Panc1 (cell line): ENCODE measurements at regions not wholly inside any gene's neighbourhood (a gene's known extent, or its start where the extent isn't known, plus 50 kb on each side); places are given as distances from the start of the nearest gene placed in this dataset.

Experiments used
- ATAC-seq: fragments of 200-7000 bp; cut with Tn5 transposase; 2 replicates; pipeline ENCODE4 v1.9.1; 2020; ENCODE audit warnings: mild to moderate bottlenecking, moderate library complexity
- BruUV-seq: library from RNA; stranded (reverse); fragments of 400-500 nt; replicated peaks from 2 replicates; lab custom pipeline; 2021; lab: Mats Ljungman, UMichigan
- CTCF ChIA-PET: fragments of 300-600 bp; sonication (Branson Sonifier 250); formaldehyde crosslinking; loops from one replicate; lab custom pipeline; 2022; ENCODE audit warnings: antibody characterized with exemption; lab: Charles Lee
- POLR2A ChIA-PET: fragments of 300-600 bp; sonication (Branson Sonifier 250); formaldehyde crosslinking; loops from one replicate; lab custom pipeline; 2022; ENCODE audit warnings: antibody characterized with exemption; lab: Charles Lee
- DNase-seq: peaks from one replicate; pipeline ENCODE4 v3.0.0-alpha.2; 2010; ENCODE audit warnings: low read depth, low spot score
- H3K27ac ChIP-seq: 2 replicates; pipeline ENCODE4 v1.5.1; 2011; ENCODE audit warnings: mild to moderate bottlenecking, low read length, inconsistent platforms
- H3K27me3 ChIP-seq: fragments of 200-500 bp; sonication (Bioruptor generic); 2 replicates; pipeline ENCODE4 v1.6.0; 2014; ENCODE audit warnings: low read length, inconsistent platforms; ENCODE audit not compliant: control insufficient read depth, insufficient read depth
- H3K36me3 ChIP-seq: fragments of 200-500 bp; sonication (Bioruptor generic); 2 replicates; pipeline ENCODE4 v1.5.1; 2014; ENCODE audit warnings: inconsistent platforms, mild to moderate bottlenecking, low read length, moderate library complexity; ENCODE audit not compliant: control insufficient read depth, insufficient read depth
- H3K4me1 ChIP-seq: 2 replicates; pipeline ENCODE4 v1.5.1; 2011; ENCODE audit warnings: inconsistent platforms, mild to moderate bottlenecking, low read length, moderate library complexity; ENCODE audit not compliant: control insufficient read depth, insufficient read depth
- H3K4me3 ChIP-seq, 2 experiments: 2 replicates each; pipeline ENCODE4 v1.5.1; 2011 to 2012; ENCODE audit warnings: low read depth in 2 of 2, low read length in 2 of 2, mild to moderate bottlenecking in 2 of 2, inconsistent platforms in 1 of 2, moderate library complexity in 1 of 2
- H3K9me3 ChIP-seq: fragments of 200-500 bp; sonication (Bioruptor generic); 2 replicates; pipeline ENCODE4 v1.5.1; 2014; ENCODE audit warnings: low read depth, mild to moderate bottlenecking, inconsistent platforms, low read length, moderate library complexity; ENCODE audit not compliant: control insufficient read depth, insufficient read depth
- CTCF ChIP-seq: fragments of 450-650 bp; IDR thresholded peaks from 2 replicates; pipeline ENCODE4 v1.5.1; 2017; ENCODE audit warnings: mild to moderate bottlenecking
- POLR2AphosphoS5 ChIP-seq: IDR thresholded peaks from 2 replicates; pipeline ENCODE4 v1.6.1; 2012; ENCODE audit warnings: mild to moderate bottlenecking, low read depth, low read length, moderate library complexity
- SIN3A ChIP-seq: IDR thresholded peaks from 2 replicates; pipeline ENCODE4 v1.6.1; 2012; ENCODE audit warnings: low read depth, mild to moderate bottlenecking, low read length, moderate library complexity, borderline replicate concordance; ENCODE audit not compliant: insufficient read depth
- TCF7L2 ChIP-seq: IDR thresholded peaks from 2 replicates; pipeline ENCODE4 v1.6.1; 2011; ENCODE audit warnings: mild to moderate bottlenecking, low read depth, low read length, inconsistent platforms
- in situ Hi-C: cut with HindIII; loops from 2 replicates; pipeline ENCODE4 v1.10.0; 2016; ENCODE audit warnings: low sequenced_read_pairs, low pct_unique_long_range_greater_than_20kb
- intact Hi-C: fragments of 100-400 bp; cut with micrococcal nuclease; formaldehyde crosslinking; loops from one replicate; pipeline ENCODE4 v1.10.0; 2022; ENCODE audit not compliant: unreplicated experiment
- TF ChIP-seq, protein P1 (sequence below), 2 experiments: IDR thresholded peaks; 2 replicates each; pipeline ENCODE4 v1.6.1; 2011 to 2012; ENCODE audit warnings: low read depth in 2 of 2, control low read depth in 1 of 2, low read length in 1 of 2, mild to moderate bottlenecking in 1 of 2, moderate library complexity in 1 of 2; ENCODE audit not compliant: insufficient read depth in 1 of 2

DNA sequence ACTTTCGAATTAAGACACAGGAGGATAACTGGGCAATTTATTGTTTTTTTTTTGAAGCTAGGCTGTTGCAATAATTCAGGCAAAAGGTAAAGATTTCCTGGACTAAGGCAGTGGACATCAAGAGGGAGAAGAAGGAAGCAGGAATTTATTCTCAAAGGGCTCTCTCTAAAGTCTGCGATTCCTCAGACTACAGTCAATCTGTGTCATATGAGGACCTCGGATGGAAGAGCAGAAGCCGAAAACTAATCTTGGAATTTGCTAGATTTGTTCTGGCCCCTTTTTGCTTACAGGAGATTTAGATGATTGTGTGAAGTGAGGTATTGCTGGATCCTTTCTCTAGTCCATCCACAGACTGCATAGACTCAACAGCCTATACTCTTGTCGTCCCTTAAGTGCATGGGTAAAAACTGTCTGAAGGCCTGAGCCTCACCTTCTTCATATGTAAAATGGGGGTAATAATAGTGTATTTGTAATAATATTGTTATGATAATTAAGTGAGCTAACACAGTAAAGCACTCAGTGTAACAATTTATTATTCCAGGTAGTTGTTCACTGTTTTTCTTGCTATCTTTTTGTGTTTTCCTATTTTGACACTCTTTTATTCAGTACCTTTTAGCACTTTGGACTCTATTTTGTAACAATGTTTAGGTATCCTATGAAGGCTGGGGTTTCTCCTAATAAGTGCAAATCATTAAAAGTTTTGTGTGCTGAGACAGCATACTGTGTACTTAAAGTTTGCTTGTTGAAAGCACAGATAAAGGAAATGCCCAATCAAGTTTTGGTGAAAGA is 54.2 kb upstream of the NT5C1B start:
- H3K4me3 ChIP-seq: no peak overlapping the region
- no peaks in the 10 kb centered on the region for H3K4me1 ChIP-seq
- BruUV-seq: no TSS peak
- TF ChIP-seq, protein P1, sequence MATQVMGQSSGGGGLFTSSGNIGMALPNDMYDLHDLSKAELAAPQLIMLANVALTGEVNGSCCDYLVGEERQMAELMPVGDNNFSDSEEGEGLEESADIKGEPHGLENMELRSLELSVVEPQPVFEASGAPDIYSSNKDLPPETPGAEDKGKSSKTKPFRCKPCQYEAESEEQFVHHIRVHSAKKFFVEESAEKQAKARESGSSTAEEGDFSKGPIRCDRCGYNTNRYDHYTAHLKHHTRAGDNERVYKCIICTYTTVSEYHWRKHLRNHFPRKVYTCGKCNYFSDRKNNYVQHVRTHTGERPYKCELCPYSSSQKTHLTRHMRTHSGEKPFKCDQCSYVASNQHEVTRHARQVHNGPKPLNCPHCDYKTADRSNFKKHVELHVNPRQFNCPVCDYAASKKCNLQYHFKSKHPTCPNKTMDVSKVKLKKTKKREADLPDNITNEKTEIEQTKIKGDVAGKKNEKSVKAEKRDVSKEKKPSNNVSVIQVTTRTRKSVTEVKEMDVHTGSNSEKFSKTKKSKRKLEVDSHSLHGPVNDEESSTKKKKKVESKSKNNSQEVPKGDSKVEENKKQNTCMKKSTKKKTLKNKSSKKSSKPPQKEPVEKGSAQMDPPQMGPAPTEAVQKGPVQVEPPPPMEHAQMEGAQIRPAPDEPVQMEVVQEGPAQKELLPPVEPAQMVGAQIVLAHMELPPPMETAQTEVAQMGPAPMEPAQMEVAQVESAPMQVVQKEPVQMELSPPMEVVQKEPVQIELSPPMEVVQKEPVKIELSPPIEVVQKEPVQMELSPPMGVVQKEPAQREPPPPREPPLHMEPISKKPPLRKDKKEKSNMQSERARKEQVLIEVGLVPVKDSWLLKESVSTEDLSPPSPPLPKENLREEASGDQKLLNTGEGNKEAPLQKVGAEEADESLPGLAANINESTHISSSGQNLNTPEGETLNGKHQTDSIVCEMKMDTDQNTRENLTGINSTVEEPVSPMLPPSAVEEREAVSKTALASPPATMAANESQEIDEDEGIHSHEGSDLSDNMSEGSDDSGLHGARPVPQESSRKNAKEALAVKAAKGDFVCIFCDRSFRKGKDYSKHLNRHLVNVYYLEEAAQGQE (IDR thresholded peaks at IDR 0.05; ENCODE audit: insufficient read depth in 1 of 2, low read depth in 2 of 2, low read length in 1 of 2): no peak
- no peak for TF ChIP-seq CTCF
- no peak for TF ChIP-seq SIN3A
- TF ChIP-seq TCF7L2: no peak
- no peak for TF ChIP-seq POLR2AphosphoS5
- intact Hi-C loops: no loop called here
- CTCF ChIA-PET: no interaction called here
- in situ Hi-C loops: no loop called here
- DNase-seq (no peak), ATAC-seq (no peak)
- H3K27me3 ChIP-seq: no peaks in the 10 kb centered on the region
- POLR2A ChIA-PET: no interaction called here
- H3K27ac ChIP-seq: no peak overlapping the region
- no peaks in the 10 kb centered on the region for H3K9me3 ChIP-seq
- H3K36me3 ChIP-seq: no peaks in the 10 kb centered on the region

DNA sequence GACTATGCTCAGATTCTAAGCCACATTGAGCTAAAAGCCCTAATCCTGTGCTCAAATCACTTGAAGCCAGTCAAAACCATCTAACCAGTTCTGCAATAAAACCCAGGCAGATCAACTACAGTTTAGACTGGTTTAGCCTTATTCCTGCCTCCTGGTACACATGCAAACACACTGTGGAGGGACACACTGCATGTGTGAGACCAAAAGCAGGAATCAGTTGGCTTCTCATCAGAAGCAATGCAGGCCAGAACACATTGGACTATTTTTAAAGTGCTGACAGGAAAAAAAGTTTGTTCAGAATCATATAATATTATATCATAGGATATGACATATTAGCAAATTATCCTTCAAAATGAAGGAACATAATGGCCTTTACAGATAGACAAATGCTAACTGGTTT is 52.5 kb upstream of the NT5C1B start:
- ATAC-seq: no peak

More for the DNA sequence above, 52.5 kb upstream of the NT5C1B start:
- BruUV-seq: no TSS peak
- no peak for TF ChIP-seq SIN3A
- TF ChIP-seq TCF7L2: no peak
- no peak for TF ChIP-seq CTCF
- TF ChIP-seq, protein P1 (IDR thresholded peaks at IDR 0.05; ENCODE audit: insufficient read depth in 1 of 2, low read depth in 2 of 2, low read length in 1 of 2): no peak
- no peak for TF ChIP-seq POLR2AphosphoS5
- H3K4me3 ChIP-seq: no peak overlapping the region
- ChIA-PET POLR2A (no interaction called here), CTCF (no interaction called here)
- in situ Hi-C loops: no loop called here
- H3K27ac ChIP-seq: no peak overlapping the region
- no peaks in the 10 kb centered on the region for H3K4me1 ChIP-seq
- no peaks in the 10 kb centered on the region for H3K36me3 ChIP-seq
- no peaks in the 10 kb centered on the region for H3K27me3 ChIP-seq
- intact Hi-C loops: no loop called here
- no peak for DNase-seq
- H3K9me3 ChIP-seq: no peaks in the 10 kb centered on the region
